Thymus (tissue), 11 donors: ENCODE measurements at regions not wholly inside any gene's neighbourhood (a gene's known extent, or its start where the extent isn't known, plus 50 kb on each side); places are given as distances from the start of the nearest gene placed in this dataset.

Source experiments
- DNase-seq, 9 donors: peaks; one replicate each; pipeline ENCODE4 v3.0.0-alpha.2; 2013; ENCODE audit warnings: low spot score in 9 of 9, low read depth in 6 of 9, missing footprints in 1 of 9
- H3K27ac ChIP-seq, 2 donors: one replicate each; pipeline ENCODE4 v1.5.1; 2013; ENCODE audit warnings: control low read depth in 1 of 2, low read depth in 1 of 2, low read length in 1 of 2, mild to moderate bottlenecking in 1 of 2, moderate library complexity in 1 of 2
- H3K27me3 ChIP-seq, 2 donors: one replicate each; pipeline ENCODE4 v1.5.1; 2013; ENCODE audit warnings: low read length in 1 of 2; ENCODE audit not compliant: control insufficient read depth in 2 of 2, insufficient read depth in 1 of 2
- H3K36me3 ChIP-seq, 2 donors: one replicate each; pipeline ENCODE4 v1.5.1; 2013; ENCODE audit warnings: low read length in 1 of 2, mild to moderate bottlenecking in 1 of 2, moderate library complexity in 1 of 2; ENCODE audit not compliant: control insufficient read depth in 2 of 2, insufficient read depth in 2 of 2
- H3K4me1 ChIP-seq, 2 donors: one replicate each; pipeline ENCODE4 v1.5.1; 2013; ENCODE audit warnings: low read length in 2 of 2; ENCODE audit not compliant: control insufficient read depth in 2 of 2, insufficient read depth in 2 of 2
- H3K4me3 ChIP-seq, 2 donors: one replicate each; pipeline ENCODE4 v1.5.1; 2013; ENCODE audit warnings: low read length in 2 of 2, control low read depth in 1 of 2, mild to moderate bottlenecking in 1 of 2
- H3K9me3 ChIP-seq, 2 donors: one replicate each; pipeline ENCODE4 v1.5.1; 2013; ENCODE audit warnings: low read length in 1 of 2, mild to moderate bottlenecking in 1 of 2; ENCODE audit not compliant: control insufficient read depth in 2 of 2, insufficient read depth in 1 of 2
- WGBS: extraction: QIAGEN DNeasy Blood & Tissue Kit; methylation state at CpG from one replicate; pipeline ENCODE4 v1.1.7; 2013; 5-methylcytosine and 5-hydroxymethylcytosine counted together
- donor health status: healthy.

GRCh38 chr6:81562169-81562568 is 190.3 kb downstream of the TENT5A start:
- WGBS: 94% methylated on average over 2 of the region's 2 CpGs
- no peak for DNase-seq
- Histone ChIP-seq H3K4me1 (no peaks in the 10 kb centered on the region), H3K9me3 (no peaks in the 10 kb centered on the region), H3K4me3 (no peak overlapping the region), H3K27ac (no peak overlapping the region), H3K27me3 (no peaks in the 10 kb centered on the region), H3K36me3 (no peaks in the 10 kb centered on the region)

GRCh38 chr6:81561731-81562130 is 190.8 kb downstream of the TENT5A start:
- no peaks in the 10 kb centered on the region for H3K27me3 ChIP-seq
- H3K36me3 ChIP-seq: no peaks in the 10 kb centered on the region
- H3K4me3 ChIP-seq: no peak overlapping the region
- 92% methylated on average over 2 of the region's 2 CpGs for WGBS
- no peak for DNase-seq
- H3K9me3 ChIP-seq: no peaks in the 10 kb centered on the region
- no peak overlapping the region for H3K27ac ChIP-seq
- no peaks in the 10 kb centered on the region for H3K4me1 ChIP-seq

- no peak for DNase-seq
- Histone ChIP-seq H3K4me1 (no peaks in the 10 kb centered on the region), H3K27me3 (no peaks in the 10 kb centered on the region), H3K9me3 (no peaks in the 10 kb centered on the region), H3K36me3 (no peaks in the 10 kb centered on the region), H3K4me3 (no peak overlapping the region), H3K27ac (no peak overlapping the region)
- 94% methylated on average over 2 of the region's 2 CpGs for WGBS
These were observed 191.4 kb downstream of the TENT5A start for GRCh38 chr6:81561071-81561564.

- no peak overlapping the region for H3K27ac ChIP-seq
- H3K9me3 ChIP-seq: no peaks in the 10 kb centered on the region
- H3K4me1 ChIP-seq: no peaks in the 10 kb centered on the region
- WGBS: 90% methylated on average over 1 of the region's 1 CpG
- H3K36me3 ChIP-seq: no peaks in the 10 kb centered on the region
- H3K27me3 ChIP-seq: no peaks in the 10 kb centered on the region
- H3K4me3 ChIP-seq: no peak overlapping the region
- DNase-seq: no peak
These were observed 194.7 kb downstream of the TENT5A start for GRCh38 chr6:81557811-81558210.

DNA sequence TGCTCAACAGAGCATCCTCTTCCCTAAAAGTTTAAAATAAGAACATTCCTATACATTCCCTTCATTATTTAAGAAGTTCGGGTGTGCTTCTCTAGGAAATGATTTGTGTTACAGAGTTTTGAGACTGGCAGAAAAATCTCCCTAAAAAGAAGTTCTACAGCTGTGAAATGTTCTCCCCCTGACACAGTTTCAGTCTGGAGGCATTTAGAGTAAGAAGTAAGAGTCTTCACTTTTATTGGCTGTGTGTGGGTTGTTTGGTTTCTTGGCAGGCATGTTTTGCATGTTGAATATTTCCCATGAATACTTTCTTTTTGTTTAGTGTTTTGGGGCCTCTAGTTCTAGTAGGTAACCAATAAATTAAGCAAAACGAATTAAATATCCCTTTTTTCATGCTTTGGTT is 195.9 kb downstream of the TENT5A start:
- H3K36me3 ChIP-seq: no peaks in the 10 kb centered on the region
- H3K4me1 ChIP-seq: no peaks in the 10 kb centered on the region
- H3K27ac ChIP-seq: no peak overlapping the region
- 76% methylated on average over 2 of the region's 2 CpGs for WGBS
- no peak for DNase-seq
- H3K4me3 ChIP-seq: no peak overlapping the region
- no peaks in the 10 kb centered on the region for H3K27me3 ChIP-seq
- no peaks in the 10 kb centered on the region for H3K9me3 ChIP-seq

- Histone ChIP-seq H3K9me3 (no peaks in the 10 kb centered on the region), H3K36me3 (no peaks in the 10 kb centered on the region), H3K4me3 (no peak overlapping the region), H3K27me3 (no peaks in the 10 kb centered on the region), H3K4me1 (no peaks in the 10 kb centered on the region), H3K27ac (no peak overlapping the region)
- no peak for DNase-seq
- WGBS: 86% methylated on average over 2 of the region's 2 CpGs
These were observed 199.3 kb downstream of the TENT5A start for GRCh38 chr6:81553216-81553615.

- H3K27ac ChIP-seq: no peak overlapping the region
- no peaks in the 10 kb centered on the region for H3K9me3 ChIP-seq
- H3K27me3 ChIP-seq: no peaks in the 10 kb centered on the region
- no peak overlapping the region for H3K4me3 ChIP-seq
- H3K36me3 ChIP-seq: no peaks in the 10 kb centered on the region
- 86% methylated on average over 3 of the region's 3 CpGs for WGBS
- DNase-seq: no peak
- no peaks in the 10 kb centered on the region for H3K4me1 ChIP-seq
These were observed 199.8 kb downstream of the TENT5A start for GRCh38 chr6:81552644-81553043.

GRCh38 chr6:81547149-81547548 is 205.3 kb downstream of the TENT5A start:
- DNase-seq: no peak
- 90% methylated on average over 3 of the region's 3 CpGs for WGBS
- no peak overlapping the region for H3K4me3 ChIP-seq
- H3K9me3 ChIP-seq: no peaks in the 10 kb centered on the region
- H3K27me3 ChIP-seq: no peaks in the 10 kb centered on the region
- H3K27ac ChIP-seq: no peak overlapping the region
- H3K4me1 ChIP-seq: no peaks in the 10 kb centered on the region
- no peaks in the 10 kb centered on the region for H3K36me3 ChIP-seq

DNA sequence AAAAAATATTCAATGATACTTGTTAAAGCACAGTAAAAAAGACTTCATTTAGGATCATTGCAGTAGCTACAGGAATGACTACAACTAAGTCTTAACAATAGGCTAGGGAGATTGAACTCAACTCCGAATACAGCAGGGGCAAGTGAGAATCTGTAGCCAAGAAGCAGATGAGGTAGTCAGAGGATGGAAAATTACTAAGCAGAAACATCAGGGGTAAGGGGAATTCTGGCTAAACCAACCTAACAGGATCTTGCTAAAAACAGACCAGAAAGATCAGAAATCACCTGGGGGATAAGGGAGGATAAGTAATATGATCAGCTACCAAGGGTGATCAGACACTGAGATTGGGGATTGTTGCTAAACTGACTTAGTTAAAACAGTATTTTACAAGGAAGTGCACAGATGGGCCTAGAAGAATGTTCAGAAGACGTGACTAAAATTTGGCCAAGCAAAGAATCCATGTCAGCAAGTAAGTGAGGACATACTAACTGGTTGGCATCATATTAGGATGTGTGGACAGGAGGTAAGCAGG is 217.5 kb downstream of the TENT5A start:
- no peaks in the 10 kb centered on the region for H3K27me3 ChIP-seq
- no peak overlapping the region for H3K27ac ChIP-seq
- H3K36me3 ChIP-seq: no peaks in the 10 kb centered on the region
- peaks cover 0 to 3% of the 10 kb centered on the region in 2 donors for H3K9me3 ChIP-seq
- no peaks in the 10 kb centered on the region for H3K4me1 ChIP-seq
- 96% methylated on average over 2 of the region's 2 CpGs for WGBS
- no peak overlapping the region for H3K4me3 ChIP-seq
- DNase-seq: no peak
